Central memory CD8-positive, alpha-beta T cell (primary cell): ENCODE measurements at regions not wholly inside any gene's neighbourhood (a gene's known extent, or its start where the extent isn't known, plus 50 kb on each side); places are given as distances from the start of the nearest gene placed in this dataset.

Experiments
- ATAC-seq: fragments of 150-1000 bp; cut with Tn5 transposase; replicated peaks from 2 replicates; pipeline ENCODE4 v1.10.0; 2022; ENCODE audit warnings: mild to moderate bottlenecking, moderate FRiP score, moderate number of reproducible peaks; ENCODE audit not compliant: poor library complexity, severe bottlenecking; ENCODE audit errors: extremely low read depth
- DNase-seq, 2 donors: peaks; one replicate each; pipeline ENCODE4 v3.0.0; 2021; ENCODE audit warnings: low spot score in 2 of 2
- H3K27ac Mint-ChIP-seq: one replicate; pipeline ENCODE4 v1.8.0; 2022; ENCODE audit warnings: low read depth, mild to moderate bottlenecking, moderate library complexity, mixed read lengths
- H3K27me3 Mint-ChIP-seq: one replicate; pipeline ENCODE4 v1.8.0; 2022; ENCODE audit warnings: mixed read lengths
- H3K36me3 Mint-ChIP-seq: one replicate; pipeline ENCODE4 v1.8.0; 2022; ENCODE audit warnings: mild to moderate bottlenecking, moderate library complexity, mixed read lengths; ENCODE audit not compliant: insufficient read depth
- H3K4me1 Mint-ChIP-seq: one replicate; pipeline ENCODE4 v1.8.0; 2022; ENCODE audit warnings: mixed read lengths
- H3K4me3 Mint-ChIP-seq: one replicate; pipeline ENCODE4 v1.8.0; 2022; ENCODE audit warnings: mild to moderate bottlenecking, moderate library complexity, mixed read lengths
- H3K9me3 Mint-ChIP-seq: one replicate; pipeline ENCODE4 v1.8.0; 2022; ENCODE audit warnings: mixed read lengths

DNA sequence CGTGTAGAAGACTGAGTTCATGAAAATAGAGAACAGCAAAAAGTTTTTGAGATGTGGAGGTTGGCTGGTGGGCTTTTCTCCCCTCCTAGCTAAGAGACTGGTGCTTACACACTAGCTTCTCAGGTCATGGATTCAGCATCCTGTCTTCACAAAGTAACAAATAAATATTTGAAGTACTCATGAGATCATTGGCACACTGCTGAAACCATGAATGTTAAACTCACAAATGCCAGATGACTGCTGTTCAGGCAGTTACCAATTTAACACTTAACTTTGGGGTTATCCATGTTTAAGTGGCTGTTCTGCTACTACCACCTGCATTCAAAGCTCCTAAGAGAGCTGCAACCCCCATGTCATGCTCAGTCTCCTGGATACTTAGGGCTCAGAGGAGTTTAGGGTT lies 119.0 kb upstream of the BET1 start:
- H3K4me1 Mint-ChIP-seq: no peaks in the 10 kb centered on the region
- no peaks in the 10 kb centered on the region for H3K36me3 Mint-ChIP-seq
- no peak overlapping the region for H3K27ac Mint-ChIP-seq
- ATAC-seq (no peak), DNase-seq (no peak)
- no peak overlapping the region for H3K4me3 Mint-ChIP-seq
- peaks cover 41% of the 10 kb centered on the region for H3K27me3 Mint-ChIP-seq
- no peaks in the 10 kb centered on the region for H3K9me3 Mint-ChIP-seq

GRCh38 chr7:94127026-94127425 lies 122.9 kb upstream of the BET1 start:
- Mint-ChIP-seq H3K4me1 (no peaks in the 10 kb centered on the region), H3K27ac (no peak overlapping the region), H3K27me3 (peaks cover 32% of the 10 kb centered on the region), H3K4me3 (no peak overlapping the region), H3K9me3 (no peaks in the 10 kb centered on the region), H3K36me3 (no peaks in the 10 kb centered on the region)
- DNase-seq (no peak), ATAC-seq (no peak)

DNA sequence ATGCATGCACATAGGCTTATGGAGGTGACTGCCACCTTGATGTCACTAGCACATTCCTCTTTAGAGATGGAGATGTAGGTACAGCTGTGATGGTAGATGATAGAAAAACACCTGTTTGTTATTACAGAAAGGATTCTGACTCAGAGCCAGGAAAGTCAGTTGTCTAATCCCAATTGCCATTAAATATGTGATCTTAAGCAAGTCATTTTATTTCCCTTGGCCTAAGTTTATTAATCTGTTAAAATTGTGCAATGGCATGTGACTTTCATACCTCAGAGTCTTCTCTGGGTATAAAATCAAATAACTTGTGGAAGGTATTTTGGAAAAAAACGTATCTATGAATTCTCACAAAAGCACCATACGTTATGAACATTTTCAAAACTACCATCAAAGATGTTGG lies 123.9 kb upstream of the BET1 start:
- H3K4me1 Mint-ChIP-seq: no peaks in the 10 kb centered on the region
- H3K36me3 Mint-ChIP-seq: no peaks in the 10 kb centered on the region
- H3K27ac Mint-ChIP-seq: no peak overlapping the region
- H3K27me3 Mint-ChIP-seq: peaks cover 25% of the 10 kb centered on the region
- H3K4me3 Mint-ChIP-seq: no peak overlapping the region
- no peaks in the 10 kb centered on the region for H3K9me3 Mint-ChIP-seq
- ATAC-seq (no peak), DNase-seq (no peak)

- DNase-seq: no peak
- no peak overlapping the region for H3K27ac Mint-ChIP-seq
- H3K27me3 Mint-ChIP-seq: peaks cover 25% of the 10 kb centered on the region
- H3K4me3 Mint-ChIP-seq: no peak overlapping the region
- no peaks in the 10 kb centered on the region for H3K36me3 Mint-ChIP-seq
- H3K9me3 Mint-ChIP-seq: no peaks in the 10 kb centered on the region
- H3K4me1 Mint-ChIP-seq: no peaks in the 10 kb centered on the region
- no peak for ATAC-seq
These were observed 125.4 kb upstream of the BET1 start for GRCh38 chr7:94129443-94130140.

DNA sequence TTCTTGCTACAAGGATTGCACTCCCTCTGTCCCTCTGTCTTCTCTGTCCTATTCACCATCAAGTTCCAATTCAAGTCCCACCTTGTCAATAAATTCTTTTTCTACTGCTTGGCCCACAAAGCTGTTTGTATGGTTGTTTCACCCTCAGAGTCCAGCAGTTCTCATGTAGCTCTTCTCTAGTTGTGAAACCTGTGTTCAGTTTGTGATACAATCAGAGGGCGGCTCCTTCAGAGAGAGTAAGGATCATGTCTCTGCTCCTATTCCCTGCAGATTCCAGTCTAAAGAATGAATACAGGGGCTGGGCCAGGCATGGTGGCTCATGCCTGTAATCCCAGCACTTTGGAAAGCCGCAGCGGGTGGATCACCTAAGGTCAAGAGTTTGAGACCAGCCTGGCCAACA lies 126.6 kb upstream of the BET1 start:
- ATAC-seq (no peak), DNase-seq (no peak)
- Mint-ChIP-seq H3K9me3 (no peaks in the 10 kb centered on the region), H3K27me3 (peaks cover 21% of the 10 kb centered on the region), H3K36me3 (no peaks in the 10 kb centered on the region), H3K27ac (no peak overlapping the region), H3K4me1 (no peaks in the 10 kb centered on the region), H3K4me3 (no peak overlapping the region)

- Mint-ChIP-seq H3K9me3 (no peaks in the 10 kb centered on the region), H3K36me3 (no peaks in the 10 kb centered on the region), H3K4me3 (no peak overlapping the region), H3K27ac (no peak overlapping the region), H3K4me1 (no peaks in the 10 kb centered on the region), H3K27me3 (peaks cover 9% of the 10 kb centered on the region)
- DNase-seq: no peak
- no peak for ATAC-seq
These were observed 129.3 kb upstream of the BET1 start for GRCh38 chr7:94133460-94133859.

GRCh38 chr7:94135180-94135579 lies 131.0 kb upstream of the BET1 start:
- peaks cover 9% of the 10 kb centered on the region for H3K27me3 Mint-ChIP-seq
- ATAC-seq (no peak), DNase-seq (no peak)
- no peak overlapping the region for H3K27ac Mint-ChIP-seq
- no peaks in the 10 kb centered on the region for H3K36me3 Mint-ChIP-seq
- no peak overlapping the region for H3K4me3 Mint-ChIP-seq
- no peaks in the 10 kb centered on the region for H3K9me3 Mint-ChIP-seq
- no peaks in the 10 kb centered on the region for H3K4me1 Mint-ChIP-seq

DNA sequence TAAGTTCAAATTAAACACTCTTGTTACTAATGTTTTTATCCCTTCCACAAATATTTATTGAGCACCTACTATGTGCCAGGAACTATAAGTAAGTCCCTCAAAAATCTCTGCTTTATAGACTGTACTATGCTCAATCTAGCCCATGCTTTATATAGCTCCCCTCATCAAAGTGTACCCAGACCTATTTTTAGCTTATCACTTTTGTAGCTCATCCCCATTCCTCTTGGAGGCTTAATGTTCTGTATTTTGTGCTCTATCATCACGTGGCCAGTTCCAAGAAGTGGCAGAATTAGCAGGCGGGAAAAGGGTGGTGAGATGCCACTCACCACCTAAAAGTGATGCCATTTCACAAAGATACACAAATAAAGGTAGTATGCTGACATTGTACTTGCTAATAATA lies 138.1 kb upstream of the BET1 start:
- peaks cover 11% of the 10 kb centered on the region for H3K27me3 Mint-ChIP-seq
- H3K4me3 Mint-ChIP-seq: no peak overlapping the region
- H3K4me1 Mint-ChIP-seq: no peaks in the 10 kb centered on the region
- ATAC-seq: no peak
- no peak for DNase-seq
- H3K27ac Mint-ChIP-seq: no peak overlapping the region
- H3K9me3 Mint-ChIP-seq: no peaks in the 10 kb centered on the region
- no peaks in the 10 kb centered on the region for H3K36me3 Mint-ChIP-seq

DNA sequence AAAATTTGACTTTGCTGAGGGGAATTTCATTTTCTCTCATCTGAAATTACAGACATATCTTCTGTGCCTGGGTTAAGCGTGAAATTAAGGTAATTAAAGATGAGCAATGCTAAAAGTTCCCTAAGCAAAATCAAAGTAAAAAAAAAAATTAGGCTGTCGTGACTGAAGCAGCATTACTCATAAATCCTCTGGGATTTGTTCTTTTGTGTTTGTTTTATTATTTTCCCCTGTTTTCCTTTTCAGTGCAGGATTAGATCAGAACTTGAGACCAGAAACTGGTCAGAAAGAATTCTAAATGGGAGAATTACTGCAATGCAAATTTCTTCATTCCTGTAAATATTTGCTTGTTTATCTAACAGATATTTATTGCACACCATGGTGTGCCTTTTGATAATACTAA lies 141.4 kb upstream of the BET1 start:
- DNase-seq: no peak
- Mint-ChIP-seq H3K27ac (no peak overlapping the region), H3K4me3 (no peak overlapping the region), H3K27me3 (peaks cover 31% of the 10 kb centered on the region), H3K9me3 (no peaks in the 10 kb centered on the region), H3K36me3 (no peaks in the 10 kb centered on the region), H3K4me1 (no peaks in the 10 kb centered on the region)
- ATAC-seq: no peak

DNA sequence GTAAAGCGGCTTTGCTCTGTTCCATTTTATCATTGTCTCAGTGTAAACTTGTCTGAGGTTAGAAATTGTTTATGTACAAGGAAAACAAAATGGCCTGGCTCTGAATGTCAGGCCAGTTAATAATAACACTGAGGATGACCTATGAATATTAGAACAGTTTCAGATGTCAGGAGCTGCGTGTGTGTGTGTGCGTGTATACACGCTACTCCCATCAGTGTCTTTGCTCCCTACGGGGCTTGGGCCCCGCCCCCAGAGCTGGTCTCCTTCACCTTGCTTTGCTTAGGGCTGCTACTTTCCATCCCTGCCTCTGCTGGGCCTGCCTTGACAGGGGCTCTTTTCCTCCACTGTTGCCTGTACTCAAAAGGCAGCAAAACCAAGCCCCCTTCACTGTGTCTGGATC lies 142.3 kb upstream of the BET1 start:
- DNase-seq: no peak
- Mint-ChIP-seq H3K9me3 (no peaks in the 10 kb centered on the region), H3K27ac (no peak overlapping the region), H3K4me1 (no peaks in the 10 kb centered on the region), H3K27me3 (peaks cover 31% of the 10 kb centered on the region), H3K36me3 (no peaks in the 10 kb centered on the region), H3K4me3 (no peak overlapping the region)
- no peak for ATAC-seq

- Mint-ChIP-seq H3K36me3 (no peaks in the 10 kb centered on the region), H3K4me1 (no peaks in the 10 kb centered on the region), H3K9me3 (no peaks in the 10 kb centered on the region), H3K27me3 (peaks cover 31% of the 10 kb centered on the region), H3K27ac (no peak overlapping the region), H3K4me3 (no peak overlapping the region)
- DNase-seq (no peak), ATAC-seq (no peak)
These were observed 145.8 kb upstream of the BET1 start for GRCh38 chr7:94149789-94150545.

- Mint-ChIP-seq H3K9me3 (no peaks in the 10 kb centered on the region), H3K36me3 (no peaks in the 10 kb centered on the region)
- no peak for ATAC-seq
These were observed 150.0 kb upstream of the BET1 start for GRCh38 chr7:94154182-94154581.

DNA sequence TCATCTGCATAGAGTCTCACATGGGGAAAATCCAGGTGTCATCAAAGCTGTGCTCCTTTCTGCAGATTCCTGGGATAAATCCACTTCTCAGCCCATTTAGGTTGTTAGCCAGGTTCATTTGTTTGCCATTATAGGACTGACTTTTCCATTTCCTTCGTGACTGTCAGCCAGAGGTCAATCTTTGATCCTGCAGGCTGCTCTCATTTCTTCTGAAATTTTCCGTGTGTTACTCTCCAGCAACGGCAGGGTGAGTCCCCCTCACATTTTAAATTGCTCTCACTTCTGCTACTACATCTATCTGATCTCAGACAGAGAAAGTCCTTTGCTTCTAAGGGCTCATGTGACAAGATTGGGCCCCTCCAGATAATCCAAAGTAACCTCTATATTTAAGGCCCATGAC lies 150.7 kb upstream of the BET1 start:
- Mint-ChIP-seq H3K27me3 (peaks cover 7% of the 10 kb centered on the region), H3K9me3 (no peaks in the 10 kb centered on the region), H3K4me3 (no peak overlapping the region), H3K27ac (no peak overlapping the region), H3K4me1 (no peaks in the 10 kb centered on the region), H3K36me3 (no peaks in the 10 kb centered on the region)
- DNase-seq: no peak
- ATAC-seq: no peak

More at GRCh38 chr7:94154182-94154581, 150.0 kb upstream of the BET1 start:
- DNase-seq: no peak
- Mint-ChIP-seq H3K27ac (no peak overlapping the region), H3K27me3 (peaks cover 11% of the 10 kb centered on the region), H3K4me1 (no peaks in the 10 kb centered on the region), H3K4me3 (no peak overlapping the region)
